Skeletal muscle satellite cell (primary cell): ENCODE measurements at regions not wholly inside any gene's neighbourhood (a gene's known extent, or its start where the extent isn't known, plus 50 kb on each side); places are given as distances from the start of the nearest gene placed in this dataset.

Experiments used
- H3K27me3 ChIP-seq: 2 replicates; pipeline ENCODE4 v1.7.0; 2013; ENCODE audit warnings: low read length; ENCODE audit not compliant: control insufficient read depth, insufficient read depth
- H3K36me3 ChIP-seq: 2 replicates; pipeline ENCODE4 v1.7.0; 2013; ENCODE audit warnings: mild to moderate bottlenecking, control low read depth, low read length; ENCODE audit not compliant: insufficient read depth
- H3K4me1 ChIP-seq: 2 replicates; pipeline ENCODE4 v1.7.0; 2013; ENCODE audit warnings: low read length; ENCODE audit not compliant: control insufficient read depth, insufficient read depth
- H3K4me2 ChIP-seq: 2 replicates; pipeline ENCODE4 v1.7.0; 2013; ENCODE audit warnings: mild to moderate bottlenecking, low read length
- H3K4me3 ChIP-seq: 2 replicates; pipeline ENCODE4 v1.7.0; 2013; ENCODE audit warnings: low read length
- H3K9ac ChIP-seq: 2 replicates; pipeline ENCODE4 v1.7.0; 2013; ENCODE audit warnings: mild to moderate bottlenecking, low read depth, low read length, moderate library complexity
- H3K9me3 ChIP-seq: replicated peaks from 2 replicates; pipeline ENCODE4 v1.7.0; 2013; ENCODE audit warnings: mild to moderate bottlenecking, control low read depth, low read length

DNA sequence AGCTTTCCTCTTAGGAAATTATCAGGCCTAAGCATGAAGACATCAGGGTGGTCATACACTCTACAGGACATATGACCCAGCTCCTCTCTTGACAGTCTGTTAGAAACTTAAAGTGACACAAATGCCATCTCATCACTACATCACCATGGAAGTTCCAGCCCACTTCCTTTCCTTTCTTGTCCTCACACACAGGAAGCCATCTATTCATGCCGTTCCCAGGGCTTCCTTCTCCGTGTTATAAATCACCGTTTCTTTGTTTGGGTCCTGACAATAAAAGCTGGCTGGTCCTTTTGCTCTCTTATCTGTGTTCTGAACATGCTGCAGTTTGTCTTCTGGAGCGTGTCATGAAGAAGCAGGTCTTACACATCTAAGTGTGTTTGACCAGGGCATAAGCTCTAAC, 692.1 kb upstream of the CELF4 start:
- no peaks in the 10 kb centered on the region for H3K4me1 ChIP-seq
- no peaks in the 10 kb centered on the region for H3K27me3 ChIP-seq
- H3K4me3 ChIP-seq: no peak overlapping the region

DNA sequence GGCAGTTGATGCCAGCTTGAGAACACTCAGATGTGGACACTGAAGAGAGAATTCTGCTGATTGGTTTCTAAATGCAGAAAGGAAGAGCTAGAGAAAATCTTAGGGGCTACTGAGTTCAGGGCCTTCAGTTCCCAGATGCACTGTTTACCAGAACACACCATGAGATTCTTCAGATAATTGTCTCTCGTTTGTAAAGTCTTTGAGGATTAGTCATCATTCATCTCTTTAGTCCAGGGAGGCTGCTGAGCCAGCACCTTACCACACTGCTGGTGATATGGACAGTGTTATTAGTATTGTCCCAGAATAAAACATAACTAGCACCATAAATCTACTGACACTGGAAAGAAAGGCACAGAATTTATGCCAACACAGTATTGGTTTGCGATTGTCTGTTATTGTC, 690.8 kb upstream of the CELF4 start:
- no peak overlapping the region for H3K4me3 ChIP-seq
- H3K36me3 ChIP-seq: no peaks in the 10 kb centered on the region
- H3K9ac ChIP-seq: no peak overlapping the region
- no peak overlapping the region for H3K4me2 ChIP-seq
- H3K4me1 ChIP-seq: no peaks in the 10 kb centered on the region
- H3K27me3 ChIP-seq: no peaks in the 10 kb centered on the region
- H3K9me3 ChIP-seq: peaks cover 6% of the 10 kb centered on the region

More for the DNA sequence above, 692.1 kb upstream of the CELF4 start:
- Histone ChIP-seq H3K9me3 (peaks cover 6% of the 10 kb centered on the region), H3K36me3 (no peaks in the 10 kb centered on the region), H3K9ac (no peak overlapping the region), H3K4me2 (no peak overlapping the region)

DNA sequence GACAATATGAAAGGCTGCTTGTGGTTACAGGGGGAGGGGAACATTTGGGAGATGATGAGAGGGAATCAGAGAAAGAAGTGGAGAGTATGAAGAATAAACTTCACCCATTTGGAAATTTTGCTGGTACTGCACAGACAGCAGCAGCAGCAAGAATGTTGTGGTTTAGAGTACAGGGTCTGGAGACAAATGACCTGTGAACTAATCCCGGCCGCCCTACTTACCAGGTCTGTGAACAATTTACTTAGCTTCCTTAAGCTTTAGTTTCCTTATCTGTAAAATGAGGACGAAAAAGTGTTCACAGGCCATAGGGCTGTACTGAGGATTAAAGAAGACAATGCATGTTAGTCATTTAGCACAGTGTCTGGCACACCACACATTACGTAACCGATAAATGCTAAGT, 685.4 kb upstream of the CELF4 start:
- no peaks in the 10 kb centered on the region for H3K36me3 ChIP-seq
- H3K27me3 ChIP-seq: no peaks in the 10 kb centered on the region
- H3K4me2 ChIP-seq: no peak overlapping the region
- H3K9me3 ChIP-seq: peaks cover 6% of the 10 kb centered on the region
- no peaks in the 10 kb centered on the region for H3K4me1 ChIP-seq
- H3K9ac ChIP-seq: no peak overlapping the region
- H3K4me3 ChIP-seq: no peak overlapping the region

DNA sequence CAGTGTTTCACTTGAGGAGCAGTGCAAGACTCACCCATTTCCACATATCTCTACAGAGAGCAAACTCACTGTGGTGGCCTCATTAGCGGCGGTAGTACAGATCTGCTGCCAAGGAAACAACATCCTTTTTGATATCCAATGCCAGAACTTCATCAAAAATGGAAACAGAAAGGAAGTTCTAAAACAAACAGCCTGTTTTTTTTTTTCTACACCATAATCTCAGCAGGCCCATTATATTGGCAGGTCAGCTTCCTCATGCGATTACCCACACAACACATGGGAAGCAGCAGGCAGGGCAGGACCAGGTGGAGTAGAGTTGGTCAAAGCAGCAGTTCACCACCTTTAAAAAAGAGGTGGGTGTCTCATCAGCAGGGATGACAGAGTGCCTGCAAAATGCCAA, 678.9 kb upstream of the CELF4 start:
- Histone ChIP-seq H3K4me2 (no peak overlapping the region), H3K9me3 (peaks cover 9% of the 10 kb centered on the region), H3K4me3 (no peak overlapping the region)

DNA sequence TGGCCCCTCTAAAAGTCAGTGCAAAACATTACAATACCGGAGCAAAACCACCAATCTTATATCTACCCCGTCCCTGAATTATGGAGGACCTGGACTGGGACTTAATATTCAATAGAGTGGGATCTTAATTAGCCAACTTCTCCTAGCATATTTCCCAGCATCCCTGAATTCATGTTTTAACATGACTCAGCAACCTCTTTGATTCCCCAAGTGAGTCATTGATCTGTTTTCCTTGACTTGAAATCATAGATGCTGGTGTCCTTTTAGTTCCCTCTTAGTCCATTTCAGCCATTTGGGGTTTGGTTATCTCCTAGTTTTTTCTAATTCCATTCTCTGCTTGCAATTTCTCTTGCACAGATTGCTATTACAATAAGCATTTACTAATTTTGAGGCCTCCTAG, 677.7 kb upstream of the CELF4 start:
- no peaks in the 10 kb centered on the region for H3K27me3 ChIP-seq
- peaks cover 9% of the 10 kb centered on the region for H3K9me3 ChIP-seq
- H3K36me3 ChIP-seq: no peaks in the 10 kb centered on the region
- no peak overlapping the region for H3K4me2 ChIP-seq
- no peak overlapping the region for H3K9ac ChIP-seq
- H3K4me3 ChIP-seq: no peak overlapping the region
- H3K4me1 ChIP-seq: no peaks in the 10 kb centered on the region

More for the DNA sequence above, 678.9 kb upstream of the CELF4 start:
- H3K9ac ChIP-seq: no peak overlapping the region
- no peaks in the 10 kb centered on the region for H3K27me3 ChIP-seq
- H3K36me3 ChIP-seq: no peaks in the 10 kb centered on the region
- no peaks in the 10 kb centered on the region for H3K4me1 ChIP-seq

DNA sequence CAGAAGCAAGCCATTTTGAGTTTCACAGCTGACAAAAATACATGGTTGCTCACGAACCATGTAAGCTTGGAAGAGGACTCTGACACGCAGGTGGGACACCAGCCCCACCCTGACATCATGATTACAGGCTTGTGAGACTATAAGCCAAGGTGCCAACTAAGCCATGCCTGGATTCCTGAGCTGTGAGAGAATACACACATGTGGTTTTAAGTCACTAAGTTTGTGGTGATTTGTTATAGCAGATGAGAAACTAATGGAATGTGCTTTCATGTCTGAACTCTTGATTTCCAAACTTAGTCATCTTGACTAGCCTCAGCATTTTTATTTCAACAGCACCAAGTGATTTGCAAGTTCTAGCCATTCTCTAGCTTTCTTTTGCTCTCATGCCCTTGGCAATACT, 676.1 kb upstream of the CELF4 start:
- no peak overlapping the region for H3K9ac ChIP-seq
- H3K4me3 ChIP-seq: no peak overlapping the region
- H3K4me1 ChIP-seq: no peaks in the 10 kb centered on the region
- no peak overlapping the region for H3K4me2 ChIP-seq
- no peaks in the 10 kb centered on the region for H3K27me3 ChIP-seq
- H3K9me3 ChIP-seq: peaks cover 9% of the 10 kb centered on the region
- no peaks in the 10 kb centered on the region for H3K36me3 ChIP-seq

DNA sequence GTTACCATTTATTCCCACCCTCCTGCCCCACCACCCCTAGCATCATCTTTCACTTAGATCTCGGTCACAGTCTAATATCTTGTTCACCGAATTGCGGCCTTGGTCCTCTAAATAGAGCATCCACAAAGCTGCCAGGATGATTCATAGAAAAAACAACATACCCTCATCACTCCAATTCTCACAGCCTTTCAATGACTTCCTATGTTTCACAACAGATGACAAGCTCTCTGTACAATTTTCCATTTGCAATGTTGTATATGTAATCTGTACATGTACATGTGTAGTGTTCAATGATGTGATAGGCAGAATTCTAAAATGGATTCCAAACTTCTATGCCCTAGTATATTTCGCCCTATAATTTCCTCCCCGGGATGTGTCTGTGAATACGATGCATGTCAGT, 675.6 kb upstream of the CELF4 start:
- Histone ChIP-seq H3K9ac (no peak overlapping the region), H3K4me3 (no peak overlapping the region), H3K4me2 (no peak overlapping the region), H3K4me1 (no peaks in the 10 kb centered on the region), H3K36me3 (no peaks in the 10 kb centered on the region), H3K9me3 (peaks cover 9% of the 10 kb centered on the region), H3K27me3 (no peaks in the 10 kb centered on the region)

DNA sequence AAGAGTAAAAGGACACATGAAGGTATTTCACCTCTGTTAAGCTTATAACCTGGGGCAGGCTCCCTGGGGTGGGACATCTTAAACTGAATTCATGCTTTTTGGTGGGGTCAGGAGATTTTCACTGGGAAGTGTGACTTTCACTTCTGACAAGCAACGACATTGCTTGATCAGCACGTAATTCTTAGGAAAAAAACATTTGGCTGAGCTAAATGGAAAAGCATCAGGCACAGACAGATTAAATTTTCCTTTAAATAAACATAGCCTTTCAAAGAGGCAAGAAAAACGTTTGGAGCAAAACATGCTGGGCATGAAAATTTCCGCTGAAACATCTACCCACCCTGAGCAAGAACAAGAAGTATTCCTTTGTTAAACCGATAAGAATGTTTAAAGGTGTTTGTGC, 674.0 kb upstream of the CELF4 start:
- no peak overlapping the region for H3K4me3 ChIP-seq
- no peak overlapping the region for H3K9ac ChIP-seq
- H3K27me3 ChIP-seq: no peaks in the 10 kb centered on the region
- no peaks in the 10 kb centered on the region for H3K4me1 ChIP-seq
- H3K36me3 ChIP-seq: no peaks in the 10 kb centered on the region
- H3K9me3 ChIP-seq: peaks cover 2% of the 10 kb centered on the region
- no peak overlapping the region for H3K4me2 ChIP-seq

DNA sequence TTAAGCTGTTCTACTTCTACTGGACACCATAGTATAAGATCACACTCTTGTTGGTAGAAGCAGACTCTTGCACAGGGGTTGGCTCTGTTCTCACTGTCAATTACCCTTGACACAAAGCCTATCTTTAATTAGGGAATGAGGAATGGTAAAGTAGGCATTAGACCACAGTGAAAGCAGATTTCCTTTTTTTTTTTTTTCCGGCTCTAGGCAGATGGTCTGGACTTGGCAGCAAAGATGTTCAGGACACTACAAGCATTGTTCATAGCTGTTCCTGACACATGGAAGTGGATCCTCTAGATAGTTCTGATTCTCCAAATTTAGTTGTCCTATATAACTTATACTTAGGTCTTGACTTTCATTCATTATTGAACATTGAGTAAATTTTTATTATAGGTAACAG, 672.2 kb upstream of the CELF4 start:
- H3K9ac ChIP-seq: no peak overlapping the region
- H3K4me2 ChIP-seq: no peak overlapping the region
- H3K36me3 ChIP-seq: no peaks in the 10 kb centered on the region
- H3K27me3 ChIP-seq: no peaks in the 10 kb centered on the region
- no peaks in the 10 kb centered on the region for H3K9me3 ChIP-seq
- no peaks in the 10 kb centered on the region for H3K4me1 ChIP-seq
- H3K4me3 ChIP-seq: no peak overlapping the region

DNA sequence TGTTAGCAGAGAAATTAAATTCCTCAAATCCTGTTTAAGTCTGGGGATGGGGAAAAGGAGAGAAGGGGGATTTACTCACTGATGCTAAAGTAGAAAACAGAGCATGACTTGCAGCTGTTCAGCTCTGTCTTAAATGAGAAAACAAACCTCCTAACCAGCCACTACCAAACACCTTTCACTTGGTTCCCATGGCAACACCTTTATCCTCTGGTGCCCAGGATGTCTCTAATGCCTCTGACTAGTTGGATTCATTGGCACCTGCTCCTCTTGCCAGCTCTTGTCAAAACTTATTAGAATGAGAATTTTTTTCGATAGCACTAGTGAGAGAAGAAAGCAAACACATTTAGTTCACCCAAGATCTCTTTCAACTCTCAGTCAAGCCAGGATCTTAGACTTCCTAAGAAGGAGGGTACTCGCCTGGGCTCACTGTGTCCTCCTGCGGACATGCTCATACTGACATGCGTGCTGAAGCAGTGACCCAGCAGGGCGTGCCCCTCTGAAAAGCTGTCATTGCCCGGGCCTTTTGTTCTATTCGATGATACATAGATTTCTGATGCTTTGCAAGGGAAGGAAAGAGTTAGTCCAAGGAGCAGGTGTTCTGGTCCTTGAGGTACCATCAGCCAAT, 656.0 kb upstream of the CELF4 start:
- Histone ChIP-seq H3K36me3 (no peaks in the 10 kb centered on the region), H3K4me3 (no peak overlapping the region), H3K9me3 (no peaks in the 10 kb centered on the region), H3K9ac (no peak overlapping the region), H3K4me2 (no peak overlapping the region), H3K27me3 (no peaks in the 10 kb centered on the region), H3K4me1 (no peaks in the 10 kb centered on the region)

DNA sequence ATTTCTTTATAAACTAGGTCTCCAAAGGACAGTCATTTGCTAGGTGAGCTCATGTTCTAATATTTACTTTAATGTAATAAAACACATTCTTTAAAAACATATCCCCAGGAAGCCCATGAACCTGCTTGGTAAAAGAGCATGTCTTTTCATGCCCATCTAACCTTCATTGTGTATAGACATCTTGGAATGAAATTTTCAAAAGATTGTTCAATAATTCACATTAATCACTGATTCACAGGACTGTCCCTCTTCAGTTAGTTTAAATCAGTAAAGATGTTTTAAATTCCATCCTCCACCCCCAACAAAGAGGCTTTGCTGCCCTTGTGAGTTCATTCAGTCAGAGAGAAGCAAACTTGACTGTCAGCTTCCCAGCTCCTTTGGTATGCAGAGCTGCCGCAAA, 633.4 kb upstream of the CELF4 start:
- H3K4me2 ChIP-seq: no peak overlapping the region
- H3K9me3 ChIP-seq: no peaks in the 10 kb centered on the region
- H3K27me3 ChIP-seq: no peaks in the 10 kb centered on the region
- no peak overlapping the region for H3K9ac ChIP-seq
- no peaks in the 10 kb centered on the region for H3K4me1 ChIP-seq
- no peak overlapping the region for H3K4me3 ChIP-seq
- no peaks in the 10 kb centered on the region for H3K36me3 ChIP-seq

DNA sequence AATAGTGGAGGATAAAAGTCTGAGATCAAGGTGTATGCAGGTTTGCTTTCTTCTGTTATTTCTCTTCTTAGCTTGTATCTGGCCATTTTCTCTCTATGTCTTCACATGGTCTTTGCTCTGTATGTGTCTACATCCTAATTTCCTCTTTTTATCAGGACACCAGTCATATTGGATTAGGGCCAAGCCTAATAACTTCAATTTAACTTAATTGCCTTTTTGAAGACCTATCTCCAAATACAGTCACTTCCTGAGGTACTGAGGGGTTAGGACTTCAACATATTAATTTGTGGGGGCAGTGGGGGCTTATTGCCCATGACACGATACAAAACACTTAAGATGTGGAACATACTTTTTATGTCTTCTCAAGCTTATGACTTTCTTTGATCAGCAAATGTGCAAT, 632.9 kb upstream of the CELF4 start:
- Histone ChIP-seq H3K9ac (no peak overlapping the region), H3K4me1 (no peaks in the 10 kb centered on the region), H3K36me3 (no peaks in the 10 kb centered on the region), H3K27me3 (no peaks in the 10 kb centered on the region), H3K4me3 (no peak overlapping the region), H3K9me3 (no peaks in the 10 kb centered on the region), H3K4me2 (no peak overlapping the region)
